Fibroblast of pulmonary artery (primary cell): ENCODE measurements at regions not wholly inside any gene's neighbourhood (a gene's known extent, or its start where the extent isn't known, plus 50 kb on each side); places are given as distances from the start of the nearest gene placed in this dataset.

Experiments
- DNase-seq: peaks from one replicate; pipeline ENCODE4 v3.0.0-alpha.2; 2010; ENCODE audit warnings: low read depth
- H3K4me3 ChIP-seq: replicated peaks from 2 replicates; pipeline ENCODE4 v1.5.1; 2011; ENCODE audit warnings: low read depth, mild to moderate bottlenecking, control low read depth, low read length, moderate library complexity
- CTCF ChIP-seq: IDR thresholded peaks from 2 replicates; pipeline ENCODE4 v1.5.1; 2011; ENCODE audit warnings: mild to moderate bottlenecking, control low read depth, low read length, inconsistent platforms; ENCODE audit errors: missing control alignments

GRCh38 chr18:61256291-61256690 is 76.9 kb upstream of the CDH20 start:
- TF ChIP-seq CTCF, result no peak
- no peak for DNase-seq
- H3K4me3 ChIP-seq, result no peak overlapping the region

DNA sequence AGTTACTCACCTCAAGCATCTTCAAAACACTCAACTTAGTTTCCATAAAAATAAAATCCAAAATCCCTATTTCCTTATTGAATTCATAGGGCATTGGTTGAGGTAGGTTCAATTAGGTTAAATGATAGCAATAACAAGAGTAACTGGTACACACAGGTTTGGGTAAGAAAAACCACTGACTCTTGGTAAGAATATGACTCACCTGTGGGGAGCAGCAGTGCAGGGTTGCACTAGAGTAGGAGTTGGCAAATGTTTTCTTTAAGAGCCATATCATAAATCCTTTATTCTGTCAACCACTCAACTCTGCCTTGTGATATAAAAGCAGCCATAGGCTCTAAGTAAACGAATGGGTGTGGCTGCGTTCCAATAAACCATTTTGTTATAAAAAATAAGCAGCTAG is 71.4 kb upstream of the CDH20 start:
- no peak for DNase-seq
- TF ChIP-seq CTCF, result no peak
- no peak overlapping the region for H3K4me3 ChIP-seq

GRCh38 chr18:61272793-61273192 is 60.4 kb upstream of the CDH20 start:
- no peak for DNase-seq
- no peak for TF ChIP-seq CTCF
- no peak overlapping the region for H3K4me3 ChIP-seq

DNA sequence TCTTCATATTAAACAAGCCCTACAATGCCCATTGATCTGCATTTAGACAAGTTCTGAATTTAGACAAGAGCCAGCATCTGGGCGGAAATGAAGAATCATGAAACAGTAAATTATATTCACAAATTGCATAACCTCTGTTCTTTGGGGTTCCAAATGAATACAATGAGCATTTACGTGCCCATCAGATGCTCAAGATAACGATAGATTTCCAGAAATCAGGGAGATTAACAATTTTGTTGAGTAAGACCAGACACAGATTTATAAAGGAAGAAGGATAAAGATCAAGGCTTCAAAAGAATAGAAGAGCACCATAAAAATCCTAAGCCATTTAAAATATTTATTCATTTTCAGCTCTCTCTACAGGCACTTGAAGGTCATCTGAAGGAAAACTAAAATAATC is 59.7 kb upstream of the CDH20 start:
- TF ChIP-seq CTCF, result no peak
- no peak overlapping the region for H3K4me3 ChIP-seq
- DNase-seq, result no peak

GRCh38 chr18:61274416-61274960 is 58.7 kb upstream of the CDH20 start:
- H3K4me3 ChIP-seq, result no peak overlapping the region
- no peak for TF ChIP-seq CTCF
- no peak for DNase-seq

DNA sequence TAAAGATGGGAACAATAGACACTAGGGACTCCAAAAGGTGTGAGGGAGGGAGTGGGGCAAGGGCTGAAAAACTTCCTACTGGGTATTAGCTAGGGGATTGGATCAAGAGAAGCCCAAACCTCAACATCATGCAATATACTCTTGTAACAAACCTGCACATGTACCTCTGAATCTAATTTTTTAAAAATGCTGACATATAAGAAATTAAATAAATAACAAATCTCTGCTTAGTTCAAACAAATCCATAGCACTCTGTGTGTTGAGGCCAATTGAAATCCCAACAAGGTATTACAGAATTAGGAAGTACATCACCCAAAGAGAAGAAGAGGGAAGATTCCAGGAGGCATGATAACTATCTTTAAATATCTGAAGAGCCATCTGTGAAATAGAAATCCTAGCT is 55.4 kb upstream of the CDH20 start:
- no peak for DNase-seq
- no peak overlapping the region for H3K4me3 ChIP-seq
- no peak for TF ChIP-seq CTCF

GRCh38 chr18:61281431-61281830 is 51.8 kb upstream of the CDH20 start:
- DNase-seq, result no peak
- no peak for TF ChIP-seq CTCF
- H3K4me3 ChIP-seq, result no peak overlapping the region
